Nephron progenitor cell (in vitro differentiated cells): ENCODE measurements at regions not wholly inside any gene's neighbourhood (a gene's known extent, or its start where the extent isn't known, plus 50 kb on each side); places are given as distances from the start of the nearest gene placed in this dataset.
A peak's percentile ranks its signal among the peaks of the same experiment; 100 is the strongest.
"Not testable (repeated sequence)": the region's sequence is repeated elsewhere in the genome, so short reads cannot be mapped to it uniquely, and the experiment has no call there.

Experiments used
- DNase-seq: peaks from one replicate; pipeline ENCODE4 v3.0.0; 2021
- H3K27ac Mint-ChIP-seq: 2 replicates; pipeline ENCODE4 v1.8.0; 2021; ENCODE audit warnings: mild to moderate bottlenecking, moderate library complexity, mixed read lengths
- H3K27me3 Mint-ChIP-seq: 2 replicates; pipeline ENCODE4 v1.8.0; 2021; ENCODE audit warnings: mild to moderate bottlenecking, low read depth, mixed read lengths; ENCODE audit not compliant: poor library complexity
- H3K36me3 Mint-ChIP-seq: 2 replicates; pipeline ENCODE4 v1.8.0; 2021; ENCODE audit warnings: low read depth, mixed read lengths
- H3K4me1 Mint-ChIP-seq: 2 replicates; pipeline ENCODE4 v1.8.0; 2021; ENCODE audit warnings: mixed read lengths
- H3K4me3 Mint-ChIP-seq: 2 replicates; pipeline ENCODE4 v1.8.0; 2021; ENCODE audit warnings: mild to moderate bottlenecking, moderate library complexity, mixed read lengths
- H3K9me3 Mint-ChIP-seq: 2 replicates; pipeline ENCODE4 v1.8.0; 2021; ENCODE audit warnings: mild to moderate bottlenecking, moderate library complexity, mixed read lengths
- TF ChIP-seq, protein P1 (sequence below): fragments of 200-600 bp; sonication (generic); IDR thresholded peaks from 2 replicates; pipeline ENCODE4 v1.5.0; 2021; ENCODE audit warnings: antibody characterized with exemption

DNA sequence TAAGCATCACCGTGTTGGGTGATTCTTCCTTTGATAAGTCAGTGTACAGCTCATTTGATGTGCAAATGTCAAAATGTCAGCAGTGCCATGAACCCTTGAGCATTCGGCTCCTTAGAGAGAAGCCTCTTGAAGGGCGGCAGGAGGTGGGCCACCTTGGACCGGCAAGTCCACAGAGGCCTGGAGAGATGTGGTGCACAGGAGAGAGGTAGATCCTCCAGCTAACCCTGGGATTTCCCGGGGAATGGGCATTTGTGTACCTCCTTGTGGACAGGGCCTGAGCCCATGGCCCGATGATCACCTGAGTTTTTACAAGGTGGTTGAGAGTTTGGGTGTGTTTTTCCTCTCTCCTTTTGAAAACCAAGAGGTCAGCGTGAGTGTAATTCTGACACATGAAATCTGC lies 133.2 kb upstream of the RCN1 start:
- H3K9me3 Mint-ChIP-seq, result no peaks in the 10 kb centered on the region
- no peak for DNase-seq
- no peak overlapping the region for H3K27ac Mint-ChIP-seq
- peaks cover 16% of the 10 kb centered on the region for H3K27me3 Mint-ChIP-seq
- H3K4me1 Mint-ChIP-seq, result no peaks in the 10 kb centered on the region
- H3K4me3 Mint-ChIP-seq, result no peak overlapping the region
- no peaks in the 10 kb centered on the region for H3K36me3 Mint-ChIP-seq
- TF ChIP-seq, protein P1, sequence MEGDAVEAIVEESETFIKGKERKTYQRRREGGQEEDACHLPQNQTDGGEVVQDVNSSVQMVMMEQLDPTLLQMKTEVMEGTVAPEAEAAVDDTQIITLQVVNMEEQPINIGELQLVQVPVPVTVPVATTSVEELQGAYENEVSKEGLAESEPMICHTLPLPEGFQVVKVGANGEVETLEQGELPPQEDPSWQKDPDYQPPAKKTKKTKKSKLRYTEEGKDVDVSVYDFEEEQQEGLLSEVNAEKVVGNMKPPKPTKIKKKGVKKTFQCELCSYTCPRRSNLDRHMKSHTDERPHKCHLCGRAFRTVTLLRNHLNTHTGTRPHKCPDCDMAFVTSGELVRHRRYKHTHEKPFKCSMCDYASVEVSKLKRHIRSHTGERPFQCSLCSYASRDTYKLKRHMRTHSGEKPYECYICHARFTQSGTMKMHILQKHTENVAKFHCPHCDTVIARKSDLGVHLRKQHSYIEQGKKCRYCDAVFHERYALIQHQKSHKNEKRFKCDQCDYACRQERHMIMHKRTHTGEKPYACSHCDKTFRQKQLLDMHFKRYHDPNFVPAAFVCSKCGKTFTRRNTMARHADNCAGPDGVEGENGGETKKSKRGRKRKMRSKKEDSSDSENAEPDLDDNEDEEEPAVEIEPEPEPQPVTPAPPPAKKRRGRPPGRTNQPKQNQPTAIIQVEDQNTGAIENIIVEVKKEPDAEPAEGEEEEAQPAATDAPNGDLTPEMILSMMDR, result no peak

DNA sequence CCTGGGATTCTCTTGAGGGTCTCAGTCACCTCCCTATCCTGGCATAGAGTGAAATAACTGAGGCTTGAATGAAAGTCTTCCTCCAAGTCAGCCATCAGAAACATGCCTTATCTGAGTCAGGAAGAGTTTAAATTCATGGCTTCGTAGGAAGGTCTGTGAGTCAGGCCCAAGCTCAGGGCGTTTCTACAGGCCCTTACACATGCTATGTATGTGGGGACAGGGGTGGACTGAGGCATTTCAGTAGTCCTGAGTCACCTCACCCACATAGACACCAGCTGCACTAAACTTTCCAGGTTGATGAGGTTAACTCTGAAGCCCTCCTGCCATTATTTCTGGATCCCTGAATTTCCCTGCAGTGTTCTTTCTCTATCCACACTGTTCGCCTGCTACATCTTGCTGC lies 134.6 kb upstream of the RCN1 start:
- TF ChIP-seq, protein P1, result no peak
- H3K36me3 Mint-ChIP-seq, result no peaks in the 10 kb centered on the region
- DNase-seq, result no peak
- no peak overlapping the region for H3K27ac Mint-ChIP-seq
- H3K4me3 Mint-ChIP-seq, result no peak overlapping the region
- no peaks in the 10 kb centered on the region for H3K9me3 Mint-ChIP-seq
- H3K27me3 Mint-ChIP-seq, result peaks cover 19% of the 10 kb centered on the region
- peaks cover 5% of the 10 kb centered on the region for H3K4me1 Mint-ChIP-seq

DNA sequence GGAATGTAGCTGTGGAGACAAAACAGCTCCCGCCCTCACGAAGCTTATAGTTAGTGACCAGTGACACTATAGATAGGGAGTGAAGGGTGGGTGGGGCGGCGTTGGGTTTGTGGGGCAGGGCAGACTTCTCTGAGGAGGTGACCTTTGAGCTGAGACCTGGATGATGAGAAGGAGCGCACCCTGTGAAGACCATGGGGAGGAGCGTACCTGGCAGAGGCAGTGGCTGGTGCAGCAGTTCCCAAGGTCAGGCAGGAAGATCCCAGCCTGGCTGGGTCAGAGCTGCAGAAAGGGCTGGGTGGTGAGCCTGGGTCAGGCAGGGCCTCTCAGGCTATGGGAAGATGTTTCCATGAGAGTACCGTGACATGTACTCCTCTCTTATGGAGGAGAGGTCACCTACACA lies 135.0 kb upstream of the RCN1 start:
- TF ChIP-seq, protein P1, result no peak
- Mint-ChIP-seq H3K36me3 (no peaks in the 10 kb centered on the region), H3K27me3 (peaks cover 19% of the 10 kb centered on the region), H3K4me1 (peaks cover 5% of the 10 kb centered on the region), H3K27ac (no peak overlapping the region), H3K9me3 (peaks cover 4% of the 10 kb centered on the region), H3K4me3 (no peak overlapping the region)
- no peak for DNase-seq

DNA sequence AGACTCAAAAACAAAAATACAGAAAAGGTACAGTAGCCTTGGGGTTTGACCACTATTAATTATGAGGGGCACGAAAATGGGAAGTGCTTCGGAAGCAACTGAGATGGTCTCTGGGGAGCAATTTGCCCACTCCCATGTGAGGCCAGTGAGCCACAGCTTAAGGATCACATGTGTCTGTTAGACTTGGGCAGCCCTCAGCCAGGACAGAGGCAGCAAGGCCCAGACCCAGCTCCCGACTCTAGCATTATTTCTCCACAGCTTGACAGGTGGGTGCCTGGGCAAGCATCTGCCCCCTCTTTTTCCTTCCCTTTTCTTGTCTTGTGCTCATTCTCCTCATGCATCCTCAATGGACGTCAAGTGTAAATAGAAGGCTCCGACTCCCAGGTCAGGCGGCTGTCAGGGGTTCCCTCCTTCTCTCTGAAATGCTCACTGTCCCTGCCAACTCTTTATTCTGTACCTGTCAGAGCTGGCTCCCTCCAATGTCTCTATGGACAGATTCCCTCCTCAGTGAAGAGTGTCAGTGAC lies 137.0 kb upstream of the RCN1 start:
- H3K4me1 Mint-ChIP-seq, result peaks cover 5% of the 10 kb centered on the region
- H3K4me3 Mint-ChIP-seq, result no peak overlapping the region
- H3K27ac Mint-ChIP-seq, result peak overlapping the region; percentile 20
- no peaks in the 10 kb centered on the region for H3K36me3 Mint-ChIP-seq
- peaks cover 19% of the 10 kb centered on the region for H3K27me3 Mint-ChIP-seq
- H3K9me3 Mint-ChIP-seq, result peaks cover 6% of the 10 kb centered on the region
- DNase-seq, result no peak
- TF ChIP-seq, protein P1, result no peak

DNA sequence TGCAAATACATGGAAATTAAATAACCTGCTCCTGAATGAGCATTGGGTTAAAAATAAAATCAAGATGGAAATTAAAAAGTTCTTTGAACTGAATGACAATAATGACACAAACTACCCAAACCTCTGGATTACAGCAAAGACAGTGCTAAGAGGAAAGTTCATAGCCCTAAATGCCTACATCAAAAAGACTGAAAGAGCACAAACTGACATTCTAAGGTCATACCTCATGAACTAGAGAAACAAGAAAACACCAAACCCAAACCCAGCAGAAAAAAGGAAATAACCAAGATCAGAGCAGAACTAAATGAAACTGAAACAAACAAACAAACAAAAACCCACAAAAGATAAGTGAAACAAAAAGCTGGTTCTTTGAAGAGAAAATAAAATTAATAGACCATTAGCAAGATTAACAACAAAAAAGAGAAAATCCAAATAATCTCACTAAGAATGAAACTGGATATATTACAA lies 138.6 kb upstream of the PAX6 start:
- not testable (repeated sequence) for H3K36me3 Mint-ChIP-seq, H3K4me1 Mint-ChIP-seq, DNase-seq, H3K4me3 Mint-ChIP-seq, H3K9me3 Mint-ChIP-seq, H3K27ac Mint-ChIP-seq
- peaks cover 19% of the 10 kb centered on the region for H3K27me3 Mint-ChIP-seq

DNA sequence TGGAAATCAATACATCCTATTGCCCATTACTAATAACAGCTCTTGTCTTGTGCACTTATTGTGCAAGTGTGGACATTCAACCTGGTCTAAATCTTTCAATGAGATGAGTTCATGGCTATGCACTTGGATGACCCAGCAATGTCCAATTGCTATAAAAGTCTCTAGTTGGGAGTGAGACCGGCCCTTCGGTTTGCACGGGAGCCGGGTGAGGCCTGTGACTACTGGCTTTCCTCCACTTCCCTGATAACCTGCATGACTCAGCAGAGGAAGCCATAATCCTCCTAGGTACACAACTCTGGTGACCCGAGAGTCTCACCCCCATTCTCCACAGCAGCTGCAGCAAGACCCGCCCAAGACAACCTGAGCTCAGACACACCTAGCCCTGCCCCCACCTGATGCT lies 135.9 kb upstream of the PAX6 start:
- no peak overlapping the region for H3K4me3 Mint-ChIP-seq
- no peak overlapping the region for H3K27ac Mint-ChIP-seq
- no peak for DNase-seq

More for the DNA sequence above, 135.9 kb upstream of the PAX6 start:
- H3K27me3 Mint-ChIP-seq, result peaks cover 16% of the 10 kb centered on the region
- H3K36me3 Mint-ChIP-seq, result no peaks in the 10 kb centered on the region
- peaks cover 10% of the 10 kb centered on the region for H3K4me1 Mint-ChIP-seq
- TF ChIP-seq, protein P1, result no peak
- H3K9me3 Mint-ChIP-seq, result peaks cover 6% of the 10 kb centered on the region
